ENCODE measurements at regions not wholly inside any gene's neighbourhood (a gene's known extent, or its start where the extent isn't known, plus 50 kb on each side); places are given as distances from the start of the nearest gene placed in this dataset.

- TF ChIP-seq CTCF (conservative IDR thresholded peaks at IDR 0.05; ENCODE audit: low read length) = no peak
- no peak overlapping the region for H3K4me3 ChIP-seq (ENCODE audit: low read length)
- DNase-seq (ENCODE audit: low read depth) = no peak
These were observed 289.1 kb downstream of the ZNF516 start for GRCh38 chr18:76205906-76206305.

GRCh38 chr18:76203552-76203951 is 291.5 kb downstream of the ZNF516 start:
- H3K4me3 ChIP-seq (ENCODE audit: low read length) = no peak overlapping the region
- no peak for TF ChIP-seq CTCF (conservative IDR thresholded peaks at IDR 0.05; ENCODE audit: low read length)
- no peak for DNase-seq (ENCODE audit: low read depth)

- H3K4me3 ChIP-seq (ENCODE audit: low read length) = no peak overlapping the region
- DNase-seq (ENCODE audit: low read depth) = no peak
- TF ChIP-seq CTCF (conservative IDR thresholded peaks at IDR 0.05; ENCODE audit: low read length) = no peak
These were observed 292.7 kb downstream of the ZNF516 start for GRCh38 chr18:76202322-76202721.

- no peak for TF ChIP-seq CTCF (conservative IDR thresholded peaks at IDR 0.05; ENCODE audit: low read length)
- no peak overlapping the region for H3K4me3 ChIP-seq (ENCODE audit: low read length)
- peak; percentile 3 for DNase-seq (ENCODE audit: low read depth)
These were observed 299.4 kb downstream of the ZNF516 start for GRCh38 chr18:76195601-76196000.

GRCh38 chr18:76188097-76188496 is 306.9 kb downstream of the ZNF516 start:
- DNase-seq (ENCODE audit: low read depth) = no peak
- no peak overlapping the region for H3K4me3 ChIP-seq (ENCODE audit: low read length)
- TF ChIP-seq CTCF (conservative IDR thresholded peaks at IDR 0.05; ENCODE audit: low read length) = no peak

- no peak overlapping the region for H3K4me3 ChIP-seq (ENCODE audit: low read length)
- TF ChIP-seq CTCF (conservative IDR thresholded peaks at IDR 0.05; ENCODE audit: low read length) = no peak
- no peak for DNase-seq (ENCODE audit: low read depth)
These were observed 315.8 kb downstream of the ZNF516 start for GRCh38 chr18:76179257-76179656.

- no peak overlapping the region for H3K4me3 ChIP-seq (ENCODE audit: low read length)
- no peak for DNase-seq (ENCODE audit: low read depth)
- no peak for TF ChIP-seq CTCF (conservative IDR thresholded peaks at IDR 0.05; ENCODE audit: low read length)
These were observed 317.9 kb downstream of the ZNF516 start for GRCh38 chr18:76177160-76177559.

Measured in AG10803 (cell line).